DOHH2 (cell line): ENCODE measurements at regions not wholly inside any gene's neighbourhood (a gene's known extent, or its start where the extent isn't known, plus 50 kb on each side); places are given as distances from the start of the nearest gene placed in this dataset.

Source experiments
- H3F3A ChIP-seq: fragments of 200-600 bp; sonication (generic), shearing (Covaris generic); 2 replicates; pipeline ENCODE4 v1.6.0; 2016; ENCODE audit warnings: antibody characterized with exemption, mild to moderate bottlenecking; ENCODE audit not compliant: control insufficient read depth, insufficient read depth
- H3K27ac ChIP-seq: fragments of 200-600 bp; sonication (generic); 2 replicates; pipeline ENCODE4 v1.5.1; 2014; ENCODE audit warnings: low read depth, mild to moderate bottlenecking, low read length, moderate library complexity
- H3K27me3 ChIP-seq: fragments of 200-600 bp; sonication (generic); 2 replicates; pipeline ENCODE4 v1.6.1; 2014; ENCODE audit warnings: mild to moderate bottlenecking, low read length, mixed read lengths; ENCODE audit not compliant: control insufficient read depth
- H3K36me3 ChIP-seq: fragments of 200-600 bp; sonication (generic); 2 replicates; pipeline ENCODE4 v1.6.1; 2014; ENCODE audit warnings: mild to moderate bottlenecking, low read length, moderate library complexity, mixed read lengths; ENCODE audit not compliant: control insufficient read depth
- H3K4me1 ChIP-seq: fragments of 200-600 bp; sonication (generic); 2 replicates; pipeline ENCODE4 v1.6.1; 2014; ENCODE audit warnings: mild to moderate bottlenecking, low read length, mixed read lengths; ENCODE audit not compliant: control insufficient read depth
- H3K4me2 ChIP-seq: fragments of 200-600 bp; sonication (generic); 2 replicates; pipeline ENCODE4 v1.6.0; 2014; ENCODE audit warnings: mild to moderate bottlenecking, low read length, moderate library complexity
- H3K4me3 ChIP-seq: fragments of 200-600 bp; sonication (generic); 2 replicates; pipeline ENCODE4 v1.5.1; 2014; ENCODE audit warnings: mild to moderate bottlenecking, low read length, mixed read lengths
- H3K79me2 ChIP-seq: fragments of 200-600 bp; sonication (generic); 2 replicates; pipeline ENCODE4 v1.6.1; 2014; ENCODE audit warnings: mild to moderate bottlenecking, low read length, mixed read lengths; ENCODE audit not compliant: control insufficient read depth
- H3K9me2 ChIP-seq: fragments of 200-600 bp; sonication (generic); replicated peaks from 2 replicates; pipeline ENCODE4 v1.6.1; 2014; ENCODE audit warnings: mild to moderate bottlenecking, low read length, mixed read lengths; ENCODE audit not compliant: control insufficient read depth
- H3K9me3 ChIP-seq: fragments of 200-600 bp; sonication (generic); 2 replicates; pipeline ENCODE4 v1.6.1; 2014; ENCODE audit warnings: antibody characterized with exemption, low read length, mixed read lengths; ENCODE audit not compliant: control insufficient read depth, insufficient read depth
- H4K20me1 ChIP-seq: fragments of 200-600 bp; sonication (generic); 2 replicates; pipeline ENCODE4 v1.6.0; 2014; ENCODE audit warnings: low read depth, mild to moderate bottlenecking, antibody characterized with exemption, low read length, moderate library complexity; ENCODE audit not compliant: control insufficient read depth, insufficient read depth
- CTCF ChIP-seq: fragments of 200-600 bp; sonication (generic); IDR thresholded peaks from one replicate; pipeline ENCODE4 v1.5.1; 2014; ENCODE audit warnings: antibody characterized with exemption, mild to moderate bottlenecking, low read depth, low read length; ENCODE audit not compliant: poor library complexity, severe bottlenecking
- EZH2phosphoT487 ChIP-seq: fragments of 200-600 bp; sonication (generic); IDR thresholded peaks from 2 replicates; pipeline ENCODE4 v1.6.1; 2017; ENCODE audit warnings: borderline replicate concordance, mild to moderate bottlenecking, antibody characterized with exemption, low read length, moderate library complexity, mixed read lengths

- Histone ChIP-seq H3K36me3 (no peaks in the 10 kb centered on the region), H3K9me2 (no peaks in the 10 kb centered on the region), H3K27me3 (peaks cover 68% of the 10 kb centered on the region), H3F3A (no peaks in the 10 kb centered on the region), H3K79me2 (no peaks in the 10 kb centered on the region), H3K4me3 (no peak overlapping the region), H3K4me2 (no peak overlapping the region), H3K9me3 (no peaks in the 10 kb centered on the region), H3K4me1 (no peaks in the 10 kb centered on the region), H3K27ac (no peak overlapping the region), H4K20me1 (peaks cover 5% of the 10 kb centered on the region; the same call in 1 of the 2 replicates)
- TF ChIP-seq CTCF: no peak
- peak; percentile 93 for TF ChIP-seq EZH2phosphoT487
Observed at GRCh38 chr14:95597784-95598211, 62.9 kb downstream of the GLRX5 start.

GRCh38 chr14:95601650-95602049 is 66.8 kb downstream of the GLRX5 start:
- Histone ChIP-seq H3K36me3 (no peaks in the 10 kb centered on the region), H3K4me2 (no peak overlapping the region), H3K9me3 (no peaks in the 10 kb centered on the region), H3K79me2 (no peaks in the 10 kb centered on the region), H4K20me1 (peaks cover 5% of the 10 kb centered on the region; the same call in 1 of the 2 replicates), H3K4me1 (no peaks in the 10 kb centered on the region), H3K27ac (no peak overlapping the region), H3F3A (no peaks in the 10 kb centered on the region), H3K9me2 (no peaks in the 10 kb centered on the region), H3K4me3 (no peak overlapping the region), H3K27me3 (peaks cover 54% of the 10 kb centered on the region)
- TF ChIP-seq CTCF: no peak
- TF ChIP-seq EZH2phosphoT487: no peak

GRCh38 chr14:95603415-95603814 is 68.6 kb downstream of the GLRX5 start:
- no peaks in the 10 kb centered on the region for H3K9me3 ChIP-seq

More at GRCh38 chr14:95603415-95603814, 68.6 kb downstream of the GLRX5 start:
- TF ChIP-seq CTCF: no peak
- TF ChIP-seq EZH2phosphoT487: no peak
- Histone ChIP-seq H3K4me3 (no peak overlapping the region), H3K27ac (no peak overlapping the region), H3K36me3 (no peaks in the 10 kb centered on the region), H3K79me2 (no peaks in the 10 kb centered on the region), H3K27me3 (peaks cover 56% of the 10 kb centered on the region), H3F3A (no peaks in the 10 kb centered on the region), H3K4me1 (no peaks in the 10 kb centered on the region), H4K20me1 (peaks cover 3% of the 10 kb centered on the region), H3K9me2 (no peaks in the 10 kb centered on the region), H3K4me2 (no peak overlapping the region)
